GM10266 (cell line): ENCODE measurements at regions not wholly inside any gene's neighbourhood (a gene's known extent, or its start where the extent isn't known, plus 50 kb on each side); places are given as distances from the start of the nearest gene placed in this dataset.
"Not testable (repeated sequence)": the region's sequence is repeated elsewhere in the genome, so short reads cannot be mapped to it uniquely, and the experiment has no call there.

Experiments
- DNase-seq: peaks from one replicate; pipeline ENCODE4 v3.0.0; 2012; ENCODE audit errors: extremely low spot score
- CTCF ChIP-seq: IDR thresholded peaks from 2 replicates; pipeline ENCODE4 v1.5.1; 2012; ENCODE audit warnings: mild to moderate bottlenecking, low read depth; ENCODE audit not compliant: control insufficient read depth, insufficient read depth; ENCODE audit errors: missing control alignments

- TF ChIP-seq CTCF, result no peak
Observed at GRCh38 chr17:72192800-72193192, 72.0 kb downstream of the SOX9 start.

GRCh38 chr17:72193391-72194106 lies 72.7 kb downstream of the SOX9 start:
- no peak for DNase-seq
- no peak for TF ChIP-seq CTCF

More at GRCh38 chr17:72192800-72193192, 72.0 kb downstream of the SOX9 start:
- DNase-seq, result no peak

- not testable (repeated sequence) for DNase-seq
Observed at GRCh38 chr17:72194107-72194440, 73.3 kb downstream of the SOX9 start.

GRCh38 chr17:72199256-72199655 lies 78.4 kb downstream of the SOX9 start:
- no peak for TF ChIP-seq CTCF
- no peak for DNase-seq

DNA sequence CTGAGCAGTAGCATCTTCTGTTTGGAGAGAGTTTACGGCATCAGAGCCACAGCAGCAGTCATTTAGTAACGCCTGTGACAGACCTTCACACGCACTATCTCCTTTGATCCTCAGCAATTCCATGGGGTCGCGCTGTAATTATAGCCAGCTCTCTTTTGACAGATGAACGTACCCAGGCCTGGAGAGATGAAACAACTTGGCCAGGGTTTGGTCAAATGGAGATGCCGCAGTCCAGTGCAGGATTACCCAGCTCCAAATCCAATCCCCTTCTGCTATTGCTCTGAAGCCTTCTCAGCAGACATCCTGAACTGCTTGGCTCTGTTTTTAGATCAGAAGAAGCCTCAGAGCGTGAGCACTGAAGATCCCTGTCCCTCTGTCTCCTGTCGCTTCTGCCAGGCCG lies 83.9 kb downstream of the SOX9 start:
- DNase-seq, result no peak
- no peak for TF ChIP-seq CTCF

- TF ChIP-seq CTCF, result no peak
Observed at GRCh38 chr17:72205357-72205756, 84.5 kb downstream of the SOX9 start.

GRCh38 chr17:72205822-72206221 lies 85.0 kb downstream of the SOX9 start:
- no peak for TF ChIP-seq CTCF
- no peak for DNase-seq

More at GRCh38 chr17:72205357-72205756, 84.5 kb downstream of the SOX9 start:
- DNase-seq, result no peak

GRCh38 chr17:72206376-72206775 lies 85.6 kb downstream of the SOX9 start:
- no peak for TF ChIP-seq CTCF
- DNase-seq, result no peak
